ENCODE measurements at regions not wholly inside any gene's neighbourhood (a gene's known extent, or its start where the extent isn't known, plus 50 kb on each side); places are given as distances from the start of the nearest gene placed in this dataset.

DNA sequence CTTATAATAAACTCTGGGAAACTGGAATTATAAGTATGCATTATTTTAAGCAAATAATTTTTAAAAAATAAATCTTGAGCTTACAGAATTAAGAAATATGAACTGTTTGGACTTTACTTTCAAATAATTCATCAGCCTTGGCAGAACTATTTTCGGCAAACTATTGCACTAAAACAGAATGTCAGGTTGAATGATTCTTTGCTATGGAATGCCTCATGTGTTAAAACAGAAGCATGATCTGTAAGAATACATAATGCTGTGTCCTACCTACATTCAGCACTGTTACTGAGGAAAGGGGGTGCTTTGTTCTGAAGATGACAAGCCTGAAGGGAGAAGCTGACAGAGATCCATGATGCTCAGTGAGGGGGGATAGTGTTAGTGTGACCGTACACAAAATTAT, 55.6 kb upstream of the EXOC1L start:
- H3K27ac Mint-ChIP-seq: no peak overlapping the region

More for the DNA sequence above, 55.6 kb upstream of the EXOC1L start:
- Histone ChIP-seq H3K9me2 (ENCODE audit: insufficient read depth) (no peaks in the 10 kb centered on the region), H2AFZ (no peak overlapping the region), H3F3A (replicated peaks; ENCODE audit: low read depth) (no peaks in the 10 kb centered on the region), H3K79me2 (replicated peaks; ENCODE audit: insufficient read depth) (no peaks in the 10 kb centered on the region), H3K4me2 (no peak overlapping the region), H4K20me1 (replicated peaks; ENCODE audit: insufficient read depth) (no peaks in the 10 kb centered on the region), H3K27me3 (ENCODE audit: insufficient read depth) (no peaks in the 10 kb centered on the region), H3K27ac (ENCODE audit: low read depth) (no peak overlapping the region), H3K4me3 (no peak overlapping the region), H3K4me1 (ENCODE audit: insufficient read depth) (peaks cover 2% of the 10 kb centered on the region; the same call in 1 of the 2 replicates), H3K36me3 (ENCODE audit: insufficient read depth) (no peaks in the 10 kb centered on the region)
- DNase-seq (ENCODE audit: low spot score): no peak
- ATAC-seq: no peak
- Mint-ChIP-seq H3K27me3 (ENCODE audit: insufficient read depth, low read depth, poor library complexity) (no peaks in the 10 kb centered on the region), H3K4me1 (peaks cover 14% of the 10 kb centered on the region), H3K4me3 (no peak overlapping the region), H3K36me3 (ENCODE audit: low read depth) (no peaks in the 10 kb centered on the region), H3K9me3 (no peaks in the 10 kb centered on the region)
- no peak for TF ChIP-seq EZH2phosphoT487 (IDR thresholded peaks at IDR 0.05; ENCODE audit: unreplicated experiment)
- TF ChIP-seq, protein P1, sequence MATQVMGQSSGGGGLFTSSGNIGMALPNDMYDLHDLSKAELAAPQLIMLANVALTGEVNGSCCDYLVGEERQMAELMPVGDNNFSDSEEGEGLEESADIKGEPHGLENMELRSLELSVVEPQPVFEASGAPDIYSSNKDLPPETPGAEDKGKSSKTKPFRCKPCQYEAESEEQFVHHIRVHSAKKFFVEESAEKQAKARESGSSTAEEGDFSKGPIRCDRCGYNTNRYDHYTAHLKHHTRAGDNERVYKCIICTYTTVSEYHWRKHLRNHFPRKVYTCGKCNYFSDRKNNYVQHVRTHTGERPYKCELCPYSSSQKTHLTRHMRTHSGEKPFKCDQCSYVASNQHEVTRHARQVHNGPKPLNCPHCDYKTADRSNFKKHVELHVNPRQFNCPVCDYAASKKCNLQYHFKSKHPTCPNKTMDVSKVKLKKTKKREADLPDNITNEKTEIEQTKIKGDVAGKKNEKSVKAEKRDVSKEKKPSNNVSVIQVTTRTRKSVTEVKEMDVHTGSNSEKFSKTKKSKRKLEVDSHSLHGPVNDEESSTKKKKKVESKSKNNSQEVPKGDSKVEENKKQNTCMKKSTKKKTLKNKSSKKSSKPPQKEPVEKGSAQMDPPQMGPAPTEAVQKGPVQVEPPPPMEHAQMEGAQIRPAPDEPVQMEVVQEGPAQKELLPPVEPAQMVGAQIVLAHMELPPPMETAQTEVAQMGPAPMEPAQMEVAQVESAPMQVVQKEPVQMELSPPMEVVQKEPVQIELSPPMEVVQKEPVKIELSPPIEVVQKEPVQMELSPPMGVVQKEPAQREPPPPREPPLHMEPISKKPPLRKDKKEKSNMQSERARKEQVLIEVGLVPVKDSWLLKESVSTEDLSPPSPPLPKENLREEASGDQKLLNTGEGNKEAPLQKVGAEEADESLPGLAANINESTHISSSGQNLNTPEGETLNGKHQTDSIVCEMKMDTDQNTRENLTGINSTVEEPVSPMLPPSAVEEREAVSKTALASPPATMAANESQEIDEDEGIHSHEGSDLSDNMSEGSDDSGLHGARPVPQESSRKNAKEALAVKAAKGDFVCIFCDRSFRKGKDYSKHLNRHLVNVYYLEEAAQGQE (IDR thresholded peaks at IDR 0.05; ENCODE audit: unreplicated experiment): no peak
- TF ChIP-seq ZNF331 (CRISPR knock-in tag; IDR thresholded peaks at IDR 0.05; ENCODE audit: low read depth): no peak
- TF ChIP-seq, protein P2, sequence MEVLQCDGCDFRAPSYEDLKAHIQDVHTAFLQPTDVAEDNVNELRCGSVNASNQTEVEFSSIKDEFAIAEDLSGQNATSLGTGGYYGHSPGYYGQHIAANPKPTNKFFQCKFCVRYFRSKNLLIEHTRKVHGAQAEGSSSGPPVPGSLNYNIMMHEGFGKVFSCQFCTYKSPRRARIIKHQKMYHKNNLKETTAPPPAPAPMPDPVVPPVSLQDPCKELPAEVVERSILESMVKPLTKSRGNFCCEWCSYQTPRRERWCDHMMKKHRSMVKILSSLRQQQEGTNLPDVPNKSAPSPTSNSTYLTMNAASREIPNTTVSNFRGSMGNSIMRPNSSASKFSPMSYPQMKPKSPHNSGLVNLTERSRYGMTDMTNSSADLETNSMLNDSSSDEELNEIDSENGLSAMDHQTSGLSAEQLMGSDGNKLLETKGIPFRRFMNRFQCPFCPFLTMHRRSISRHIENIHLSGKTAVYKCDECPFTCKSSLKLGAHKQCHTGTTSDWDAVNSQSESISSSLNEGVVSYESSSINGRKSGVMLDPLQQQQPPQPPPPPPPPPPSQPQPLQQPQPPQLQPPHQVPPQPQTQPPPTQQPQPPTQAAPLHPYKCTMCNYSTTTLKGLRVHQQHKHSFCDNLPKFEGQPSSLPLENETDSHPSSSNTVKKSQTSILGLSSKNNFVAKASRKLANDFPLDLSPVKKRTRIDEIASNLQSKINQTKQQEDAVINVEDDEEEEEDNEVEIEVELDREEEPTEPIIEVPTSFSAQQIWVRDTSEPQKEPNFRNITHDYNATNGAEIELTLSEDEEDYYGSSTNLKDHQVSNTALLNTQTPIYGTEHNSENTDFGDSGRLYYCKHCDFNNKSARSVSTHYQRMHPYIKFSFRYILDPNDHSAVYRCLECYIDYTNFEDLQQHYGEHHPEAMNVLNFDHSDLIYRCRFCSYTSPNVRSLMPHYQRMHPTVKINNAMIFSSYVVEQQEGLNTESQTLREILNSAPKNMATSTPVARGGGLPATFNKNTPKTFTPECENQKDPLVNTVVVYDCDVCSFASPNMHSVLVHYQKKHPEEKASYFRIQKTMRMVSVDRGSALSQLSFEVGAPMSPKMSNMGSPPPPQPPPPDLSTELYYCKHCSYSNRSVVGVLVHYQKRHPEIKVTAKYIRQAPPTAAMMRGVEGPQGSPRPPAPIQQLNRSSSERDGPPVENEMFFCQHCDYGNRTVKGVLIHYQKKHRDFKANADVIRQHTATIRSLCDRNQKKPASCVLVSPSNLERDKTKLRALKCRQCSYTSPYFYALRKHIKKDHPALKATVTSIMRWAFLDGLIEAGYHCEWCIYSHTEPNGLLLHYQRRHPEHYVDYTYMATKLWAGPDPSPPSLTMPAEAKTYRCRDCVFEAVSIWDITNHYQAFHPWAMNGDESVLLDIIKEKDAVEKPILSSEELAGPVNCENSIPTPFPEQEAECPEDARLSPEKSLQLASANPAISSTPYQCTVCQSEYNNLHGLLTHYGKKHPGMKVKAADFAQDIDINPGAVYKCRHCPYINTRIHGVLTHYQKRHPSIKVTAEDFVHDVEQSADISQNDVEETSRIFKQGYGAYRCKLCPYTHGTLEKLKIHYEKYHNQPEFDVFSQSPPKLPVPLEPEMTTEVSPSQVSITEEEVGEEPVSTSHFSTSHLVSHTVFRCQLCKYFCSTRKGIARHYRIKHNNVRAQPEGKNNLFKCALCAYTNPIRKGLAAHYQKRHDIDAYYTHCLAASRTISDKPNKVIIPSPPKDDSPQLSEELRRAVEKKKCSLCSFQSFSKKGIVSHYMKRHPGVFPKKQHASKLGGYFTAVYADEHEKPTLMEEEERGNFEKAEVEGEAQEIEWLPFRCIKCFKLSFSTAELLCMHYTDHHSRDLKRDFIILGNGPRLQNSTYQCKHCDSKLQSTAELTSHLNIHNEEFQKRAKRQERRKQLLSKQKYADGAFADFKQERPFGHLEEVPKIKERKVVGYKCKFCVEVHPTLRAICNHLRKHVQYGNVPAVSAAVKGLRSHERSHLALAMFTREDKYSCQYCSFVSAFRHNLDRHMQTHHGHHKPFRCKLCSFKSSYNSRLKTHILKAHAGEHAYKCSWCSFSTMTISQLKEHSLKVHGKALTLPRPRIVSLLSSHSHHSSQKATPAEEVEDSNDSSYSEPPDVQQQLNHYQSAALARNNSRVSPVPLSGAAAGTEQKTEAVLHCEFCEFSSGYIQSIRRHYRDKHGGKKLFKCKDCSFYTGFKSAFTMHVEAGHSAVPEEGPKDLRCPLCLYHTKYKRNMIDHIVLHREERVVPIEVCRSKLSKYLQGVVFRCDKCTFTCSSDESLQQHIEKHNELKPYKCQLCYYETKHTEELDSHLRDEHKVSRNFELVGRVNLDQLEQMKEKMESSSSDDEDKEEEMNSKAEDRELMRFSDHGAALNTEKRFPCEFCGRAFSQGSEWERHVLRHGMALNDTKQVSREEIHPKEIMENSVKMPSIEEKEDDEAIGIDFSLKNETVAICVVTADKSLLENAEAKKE (CRISPR knock-in tag; IDR thresholded peaks at IDR 0.05): no peak
- no peak for TF ChIP-seq JUNB (IDR thresholded peaks at IDR 0.05; ENCODE audit: unreplicated experiment)
- TF ChIP-seq, protein P3, sequence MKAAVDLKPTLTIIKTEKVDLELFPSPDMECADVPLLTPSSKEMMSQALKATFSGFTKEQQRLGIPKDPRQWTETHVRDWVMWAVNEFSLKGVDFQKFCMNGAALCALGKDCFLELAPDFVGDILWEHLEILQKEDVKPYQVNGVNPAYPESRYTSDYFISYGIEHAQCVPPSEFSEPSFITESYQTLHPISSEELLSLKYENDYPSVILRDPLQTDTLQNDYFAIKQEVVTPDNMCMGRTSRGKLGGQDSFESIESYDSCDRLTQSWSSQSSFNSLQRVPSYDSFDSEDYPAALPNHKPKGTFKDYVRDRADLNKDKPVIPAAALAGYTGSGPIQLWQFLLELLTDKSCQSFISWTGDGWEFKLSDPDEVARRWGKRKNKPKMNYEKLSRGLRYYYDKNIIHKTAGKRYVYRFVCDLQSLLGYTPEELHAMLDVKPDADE (IDR thresholded peaks at IDR 0.05): no peak
- no peak for TF ChIP-seq ZNF114 (CRISPR knock-in tag; IDR thresholded peaks at IDR 0.05)
- no peak for TF ChIP-seq CREB1 (CRISPR knock-in tag; IDR thresholded peaks at IDR 0.05; ENCODE audit: low read depth)
- no peak for TF ChIP-seq STAT1 (IDR thresholded peaks at IDR 0.05; ENCODE audit: unreplicated experiment)
- no peak for TF ChIP-seq NANOG (IDR thresholded peaks at IDR 0.05; ENCODE audit: borderline replicate concordance)
- no peak for TF ChIP-seq POLR2AphosphoS5 (IDR thresholded peaks at IDR 0.05; ENCODE audit: low read depth)
- TF ChIP-seq EZH2 (IDR thresholded peaks at IDR 0.05; ENCODE audit: low read depth, unreplicated experiment): no peak
- TF ChIP-seq, protein P4, sequence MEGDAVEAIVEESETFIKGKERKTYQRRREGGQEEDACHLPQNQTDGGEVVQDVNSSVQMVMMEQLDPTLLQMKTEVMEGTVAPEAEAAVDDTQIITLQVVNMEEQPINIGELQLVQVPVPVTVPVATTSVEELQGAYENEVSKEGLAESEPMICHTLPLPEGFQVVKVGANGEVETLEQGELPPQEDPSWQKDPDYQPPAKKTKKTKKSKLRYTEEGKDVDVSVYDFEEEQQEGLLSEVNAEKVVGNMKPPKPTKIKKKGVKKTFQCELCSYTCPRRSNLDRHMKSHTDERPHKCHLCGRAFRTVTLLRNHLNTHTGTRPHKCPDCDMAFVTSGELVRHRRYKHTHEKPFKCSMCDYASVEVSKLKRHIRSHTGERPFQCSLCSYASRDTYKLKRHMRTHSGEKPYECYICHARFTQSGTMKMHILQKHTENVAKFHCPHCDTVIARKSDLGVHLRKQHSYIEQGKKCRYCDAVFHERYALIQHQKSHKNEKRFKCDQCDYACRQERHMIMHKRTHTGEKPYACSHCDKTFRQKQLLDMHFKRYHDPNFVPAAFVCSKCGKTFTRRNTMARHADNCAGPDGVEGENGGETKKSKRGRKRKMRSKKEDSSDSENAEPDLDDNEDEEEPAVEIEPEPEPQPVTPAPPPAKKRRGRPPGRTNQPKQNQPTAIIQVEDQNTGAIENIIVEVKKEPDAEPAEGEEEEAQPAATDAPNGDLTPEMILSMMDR (conservative IDR thresholded peaks at IDR 0.05; ENCODE audit: low read depth in 2 of 2): no peak
